GM12801 (cell line): ENCODE measurements at regions not wholly inside any gene's neighbourhood (a gene's known extent, or its start where the extent isn't known, plus 50 kb on each side); places are given as distances from the start of the nearest gene placed in this dataset.

ENCODE experiments used
- TF ChIP-seq, protein P1 (sequence below): IDR thresholded peaks from one replicate; pipeline ENCODE4 v1.5.1; 2011; ENCODE audit warnings: control low read depth; ENCODE audit not compliant: insufficient read length; ENCODE audit errors: extremely low read depth

GRCh38 chr11:29490938-29491337 lies 525.9 kb downstream of the KCNA4 start:
- TF ChIP-seq, protein P1, sequence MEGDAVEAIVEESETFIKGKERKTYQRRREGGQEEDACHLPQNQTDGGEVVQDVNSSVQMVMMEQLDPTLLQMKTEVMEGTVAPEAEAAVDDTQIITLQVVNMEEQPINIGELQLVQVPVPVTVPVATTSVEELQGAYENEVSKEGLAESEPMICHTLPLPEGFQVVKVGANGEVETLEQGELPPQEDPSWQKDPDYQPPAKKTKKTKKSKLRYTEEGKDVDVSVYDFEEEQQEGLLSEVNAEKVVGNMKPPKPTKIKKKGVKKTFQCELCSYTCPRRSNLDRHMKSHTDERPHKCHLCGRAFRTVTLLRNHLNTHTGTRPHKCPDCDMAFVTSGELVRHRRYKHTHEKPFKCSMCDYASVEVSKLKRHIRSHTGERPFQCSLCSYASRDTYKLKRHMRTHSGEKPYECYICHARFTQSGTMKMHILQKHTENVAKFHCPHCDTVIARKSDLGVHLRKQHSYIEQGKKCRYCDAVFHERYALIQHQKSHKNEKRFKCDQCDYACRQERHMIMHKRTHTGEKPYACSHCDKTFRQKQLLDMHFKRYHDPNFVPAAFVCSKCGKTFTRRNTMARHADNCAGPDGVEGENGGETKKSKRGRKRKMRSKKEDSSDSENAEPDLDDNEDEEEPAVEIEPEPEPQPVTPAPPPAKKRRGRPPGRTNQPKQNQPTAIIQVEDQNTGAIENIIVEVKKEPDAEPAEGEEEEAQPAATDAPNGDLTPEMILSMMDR, result no peak

GRCh38 chr11:29486301-29486700 lies 530.5 kb downstream of the KCNA4 start:
- TF ChIP-seq, protein P1, result no peak

DNA sequence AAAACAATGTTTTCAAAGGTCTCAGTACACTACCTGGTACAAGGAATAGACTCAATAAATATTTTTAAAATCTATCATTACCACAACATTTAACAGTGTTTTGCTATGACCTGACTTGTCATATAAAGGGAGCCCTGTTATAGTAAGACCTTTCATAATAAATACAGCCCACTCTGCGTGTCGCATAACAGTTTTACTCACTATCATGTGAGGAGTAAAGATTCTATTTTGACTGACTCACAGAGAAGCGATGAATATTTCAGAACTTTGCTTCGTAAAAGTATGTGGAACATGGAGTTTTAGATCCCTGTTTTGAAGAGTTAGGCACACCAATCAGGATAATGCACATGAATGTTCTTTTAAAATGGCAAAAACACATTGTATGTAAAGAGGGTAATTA lies 531.2 kb downstream of the KCNA4 start:
- TF ChIP-seq, protein P1, result no peak

DNA sequence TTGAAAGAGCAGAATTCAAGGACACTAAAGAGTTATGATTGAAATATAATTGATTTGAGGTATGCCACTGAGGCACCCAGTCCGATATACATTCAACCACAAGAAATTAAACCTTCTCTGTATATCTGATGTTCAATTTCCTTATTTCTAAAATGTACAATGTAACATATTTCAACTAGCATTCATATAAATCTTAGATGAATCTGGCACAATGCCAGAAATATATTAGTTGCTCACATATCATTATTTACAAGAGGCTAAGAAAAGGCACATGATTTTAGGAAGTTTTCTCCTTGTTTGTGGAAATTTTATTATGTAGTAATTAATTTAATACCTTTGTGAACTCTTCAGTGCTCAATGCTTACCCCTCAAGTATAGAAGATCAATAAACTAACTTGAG lies 532.3 kb downstream of the KCNA4 start:
- TF ChIP-seq, protein P1, result no peak

DNA sequence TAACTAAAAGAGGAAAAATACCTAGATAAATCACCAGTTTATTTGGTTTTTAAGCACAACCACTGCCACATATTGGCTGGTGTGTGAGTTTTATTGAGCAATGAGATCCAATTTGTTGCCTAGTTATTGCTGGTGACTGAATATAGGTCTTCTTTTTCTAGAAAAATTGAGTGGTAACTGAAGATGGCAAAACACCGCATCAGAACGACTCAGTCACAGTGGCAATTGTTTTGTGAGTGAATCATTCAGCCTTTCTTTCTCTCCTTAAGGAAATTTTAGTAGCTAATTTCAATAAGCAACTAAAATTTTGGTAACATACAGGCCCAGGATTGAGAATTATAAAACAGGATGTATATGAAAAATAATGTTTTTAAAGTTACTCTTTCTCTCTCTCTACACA lies 533.0 kb downstream of the KCNA4 start:
- TF ChIP-seq, protein P1, result no peak

DNA sequence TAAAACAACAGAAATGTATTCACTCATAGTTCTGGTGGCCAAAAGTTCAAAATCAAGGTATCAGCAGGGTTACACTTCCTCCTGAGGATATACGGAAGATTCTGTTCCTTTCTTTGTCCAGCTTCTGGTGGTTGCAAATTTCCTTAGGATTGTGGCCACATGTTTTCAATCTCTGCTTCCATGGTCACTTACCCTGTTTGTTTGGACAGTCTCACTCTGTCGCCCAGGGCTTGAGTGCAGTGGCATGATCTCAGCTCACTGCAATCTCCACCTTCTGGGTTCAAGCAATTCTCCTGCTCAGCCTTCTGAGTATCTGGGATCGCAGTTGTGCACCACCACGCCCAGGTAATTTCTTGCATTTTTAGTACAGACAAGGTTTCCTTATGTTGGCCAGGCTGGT lies 534.3 kb downstream of the KCNA4 start:
- TF ChIP-seq, protein P1, result no peak

DNA sequence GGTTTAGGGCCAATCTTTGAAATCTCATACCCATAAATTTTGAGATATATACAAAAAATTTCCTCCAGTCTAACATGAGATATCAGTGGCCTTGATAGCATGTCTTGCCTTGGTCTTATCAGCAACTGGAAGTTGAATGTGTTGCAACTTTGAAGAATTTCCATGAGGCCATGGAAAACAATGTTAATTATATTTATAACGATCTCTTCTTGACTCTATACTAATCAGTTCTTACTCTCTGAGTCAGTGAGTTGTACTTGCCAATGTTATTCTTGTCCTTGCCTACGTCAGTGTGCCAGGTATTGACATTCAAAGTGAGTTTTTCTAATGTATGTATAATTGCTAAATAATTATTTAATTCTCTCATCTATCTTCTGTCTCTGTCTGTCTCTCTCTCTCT lies 535.1 kb downstream of the KCNA4 start:
- TF ChIP-seq, protein P1, result no peak

- TF ChIP-seq, protein P1, result no peak
Observed at GRCh38 chr11:29480981-29481380, 535.8 kb downstream of the KCNA4 start.
